ENCODE measurements at regions not wholly inside any gene's neighbourhood (a gene's known extent, or its start where the extent isn't known, plus 50 kb on each side); places are given as distances from the start of the nearest gene placed in this dataset.
A peak's percentile ranks its signal among the peaks of the same experiment; 100 is the strongest.
"Not testable (repeated sequence)": the region's sequence is repeated elsewhere in the genome, so short reads cannot be mapped to it uniquely, and the experiment has no call there.

DNA sequence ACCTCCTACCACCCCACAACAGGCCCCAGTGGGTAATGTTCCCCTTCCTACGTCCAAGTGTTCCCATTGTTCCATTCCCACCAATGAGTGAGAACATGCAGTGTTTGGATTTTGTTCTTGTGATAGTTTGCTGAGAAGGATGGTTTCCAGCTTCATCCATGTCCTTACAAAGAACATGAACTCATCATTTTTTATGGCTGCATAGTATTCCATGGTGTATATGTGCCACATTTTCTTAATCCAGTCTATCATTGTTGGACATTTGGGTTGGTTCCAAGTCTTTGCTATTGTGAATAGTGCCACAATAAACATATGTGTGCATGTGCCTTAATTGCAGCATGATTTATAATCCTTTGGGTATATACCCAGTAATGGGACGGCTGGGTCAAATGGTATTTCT is 81.6 kb downstream of the P2RY10 start:
- DNase-seq (ENCODE audit: extremely low read depth in 1 of 11, low read depth in 9 of 11, low spot score in 4 of 11): not testable (repeated sequence)

DNA sequence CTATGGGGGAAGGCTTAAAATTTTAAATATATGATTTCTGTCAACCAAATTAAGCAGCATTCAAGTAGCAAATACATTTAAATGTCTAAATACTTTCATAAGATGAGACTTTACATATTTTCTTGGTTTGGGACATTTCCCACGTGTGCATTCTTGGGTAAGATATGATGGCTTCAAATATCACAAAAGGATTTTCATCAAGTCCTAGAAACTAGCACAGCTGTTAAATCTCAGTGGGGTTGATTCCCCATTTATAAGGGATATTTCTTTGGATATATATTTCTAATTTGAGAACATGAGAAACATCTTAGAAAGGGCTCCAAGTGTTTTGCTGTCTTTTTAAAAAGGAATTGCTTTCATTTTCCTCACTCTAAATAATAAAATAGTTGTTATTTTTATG is 90.2 kb downstream of the P2RY10 start:
- peak in 4 of 11 donors; percentile 1 to 18 (median 6) for DNase-seq (ENCODE audit: extremely low read depth in 1 of 11, low read depth in 9 of 11, low spot score in 4 of 11)

DNA sequence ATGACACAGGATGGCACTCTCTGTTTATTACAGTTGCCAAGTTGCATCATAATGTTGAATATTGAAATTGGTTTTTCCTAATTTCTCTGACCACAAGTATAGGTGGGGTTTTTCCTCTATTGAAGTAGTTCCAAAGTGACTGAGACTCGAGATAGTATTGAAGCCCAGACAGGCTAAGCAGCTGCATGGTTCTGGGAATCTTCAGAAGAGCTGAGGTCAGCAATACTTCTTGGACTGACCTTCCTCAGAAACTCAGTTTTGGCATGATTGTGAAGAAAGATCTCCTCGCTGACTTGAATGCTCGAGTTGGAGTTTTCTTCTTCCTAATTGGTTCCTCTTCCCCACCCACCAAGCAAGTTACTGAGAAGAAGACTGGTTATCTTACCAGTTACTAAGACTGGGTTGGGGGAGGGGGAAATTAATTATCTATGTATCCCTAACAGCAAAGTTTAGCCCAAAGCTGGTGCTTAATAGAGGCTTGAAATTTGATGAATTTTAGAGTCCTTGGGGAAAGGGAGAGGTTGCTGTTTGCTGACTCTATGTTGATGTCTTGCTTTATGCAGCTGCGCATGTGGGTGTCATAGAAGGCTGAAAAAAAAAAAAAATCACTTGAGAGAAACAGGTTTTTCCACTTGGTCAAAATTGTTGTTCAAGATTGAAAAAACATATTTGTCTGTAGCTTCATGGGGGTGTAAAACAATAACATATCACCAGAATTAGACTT is 91.1 kb downstream of the P2RY10 start:
- DNase-seq (ENCODE audit: extremely low read depth in 1 of 11, low read depth in 9 of 11, low spot score in 4 of 11): no peak

GRCh38 chrX:79065696-79066095 is 78.8 kb upstream of the GPR174 start:
- no peak for DNase-seq (ENCODE audit: extremely low read depth in 1 of 11, low read depth in 9 of 11, low spot score in 4 of 11)

- no peak for DNase-seq (ENCODE audit: extremely low read depth in 1 of 11, low read depth in 9 of 11, low spot score in 4 of 11)
These were observed 66.4 kb upstream of the GPR174 start for GRCh38 chrX:79078114-79078513.

- DNase-seq (ENCODE audit: extremely low read depth in 1 of 11, low read depth in 9 of 11, low spot score in 4 of 11): no peak
These were observed 65.0 kb upstream of the GPR174 start for GRCh38 chrX:79079477-79079876.

DNA sequence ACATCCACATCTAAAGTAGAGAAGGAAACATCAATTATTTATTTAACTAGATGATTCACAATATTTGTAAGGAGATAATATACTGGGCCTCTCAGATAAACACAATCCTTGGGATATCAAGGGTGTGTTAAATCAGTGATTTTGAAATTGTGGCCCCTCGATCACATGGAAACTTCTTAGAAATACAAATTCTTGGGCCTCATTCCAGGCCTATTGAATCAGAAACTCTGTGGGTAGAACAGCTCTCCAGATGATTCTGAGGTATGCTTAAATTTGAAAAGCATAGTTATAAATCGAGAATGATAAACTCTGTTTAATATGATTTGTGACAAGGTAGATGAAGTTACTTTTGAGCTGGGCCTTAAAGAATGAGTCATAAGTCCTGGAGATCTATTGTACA is 64.3 kb upstream of the GPR174 start:
- no peak for DNase-seq (ENCODE audit: extremely low read depth in 1 of 11, low read depth in 9 of 11, low spot score in 4 of 11)

GRCh38 chrX:79081895-79082512 is 62.5 kb upstream of the GPR174 start:
- DNase-seq (ENCODE audit: extremely low read depth in 1 of 11, low read depth in 9 of 11, low spot score in 4 of 11): peak in 10 of 11 donors; percentile 3 to 20 (median 8)

GRCh38 chrX:79082899-79083298 is 61.6 kb upstream of the GPR174 start:
- DNase-seq (ENCODE audit: extremely low read depth in 1 of 11, low read depth in 9 of 11, low spot score in 4 of 11): no peak

DNA sequence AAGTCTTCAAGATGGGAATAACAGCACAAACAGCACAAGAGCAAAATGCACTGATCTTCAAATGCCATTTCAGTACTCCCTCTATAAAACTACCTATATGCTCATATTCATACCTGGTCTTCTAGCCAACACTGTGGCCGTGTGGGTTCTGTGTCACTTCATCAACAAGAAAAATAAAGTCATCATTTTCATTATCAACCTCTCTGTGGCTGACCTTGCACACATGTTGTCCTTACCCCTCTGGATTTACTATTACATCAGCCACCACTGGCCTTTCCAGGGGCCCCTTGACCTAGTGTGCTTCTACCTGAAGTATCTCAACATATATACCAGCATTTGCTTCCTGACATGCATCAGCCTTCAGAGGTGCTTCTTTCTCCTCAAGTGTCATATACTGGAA is 59.6 kb upstream of the GPR174 start:
- DNase-seq (ENCODE audit: extremely low read depth in 1 of 11, low read depth in 9 of 11, low spot score in 4 of 11): no peak

DNA sequence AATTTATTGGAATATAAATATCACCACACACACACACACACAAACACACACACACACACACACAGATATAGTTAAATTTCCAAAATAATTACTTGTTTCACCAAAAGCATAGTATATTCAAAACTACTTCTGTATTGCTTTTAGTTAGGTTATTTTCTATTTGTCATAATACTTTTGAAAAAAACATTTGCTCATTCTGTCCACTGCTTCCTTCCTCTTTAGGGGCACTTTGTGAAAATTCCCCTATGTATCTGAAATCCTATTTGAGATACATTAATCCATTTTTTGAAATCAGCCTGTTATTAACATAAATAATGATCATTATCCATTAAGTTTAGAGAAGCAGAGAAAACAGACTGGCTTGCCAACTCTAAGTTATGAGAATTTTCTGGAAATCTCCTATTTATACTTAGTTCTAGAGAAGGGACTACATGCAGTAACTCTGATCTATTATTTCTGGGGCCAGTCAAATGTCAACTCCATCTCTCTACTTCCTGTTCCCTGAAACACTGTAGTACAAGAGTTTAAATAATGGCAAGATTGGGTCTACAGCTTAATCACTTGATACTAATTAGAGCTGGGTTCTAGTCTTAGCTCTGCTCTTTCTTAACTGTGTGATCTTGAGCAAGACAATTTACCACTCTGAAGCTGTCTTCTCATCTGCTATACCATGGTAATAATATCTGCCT is 54.4 kb upstream of the GPR174 start:
- no peak for DNase-seq (ENCODE audit: extremely low read depth in 1 of 11, low read depth in 9 of 11, low spot score in 4 of 11)

DNA sequence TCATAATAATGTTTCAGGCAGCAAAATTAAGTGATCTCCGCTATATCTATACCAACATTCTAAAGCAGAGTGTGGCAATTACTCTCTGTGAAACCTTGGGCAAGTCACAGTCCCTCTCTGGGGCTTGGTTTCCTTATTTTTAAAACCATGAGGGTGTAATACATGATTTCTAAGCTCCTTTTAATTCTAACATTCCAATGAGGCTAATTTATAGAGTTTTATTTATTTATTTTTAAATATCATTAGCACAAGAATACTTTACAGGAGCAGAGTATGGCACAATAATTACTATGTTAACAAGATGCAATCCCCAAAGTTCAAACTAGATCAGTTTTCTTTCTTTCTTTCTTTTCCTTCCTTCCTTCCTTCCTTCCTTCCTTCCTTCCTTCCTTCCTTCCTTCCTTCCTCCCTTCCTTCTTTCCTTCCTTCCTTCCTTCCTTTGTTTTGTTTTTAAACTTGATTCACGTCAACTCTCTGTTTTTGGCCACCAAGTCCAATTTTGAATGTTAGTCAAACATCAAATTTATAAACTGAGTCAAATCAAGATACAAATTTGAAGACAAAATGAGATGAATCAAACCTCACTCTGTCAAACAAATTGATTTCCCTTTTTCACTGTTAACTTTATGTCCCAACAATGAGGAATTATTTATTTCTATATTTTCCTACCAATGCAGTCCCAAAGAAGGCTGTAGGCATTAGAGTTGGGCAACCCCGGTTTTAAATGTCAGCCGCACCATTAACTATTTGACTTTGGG is 50.2 kb upstream of the GPR174 start:
- no peak for DNase-seq (ENCODE audit: extremely low read depth in 1 of 11, low read depth in 9 of 11, low spot score in 4 of 11)
